Endodermal cell (in vitro differentiated cells): ENCODE measurements at regions not wholly inside any gene's neighbourhood (a gene's known extent, or its start where the extent isn't known, plus 50 kb on each side); places are given as distances from the start of the nearest gene placed in this dataset.

Source experiments
- DNase-seq: peaks from one replicate; pipeline ENCODE4 v3.0.0-alpha.2; 2017
- H3K27ac ChIP-seq: 2 replicates; pipeline ENCODE4 v1.5.1; 2013; ENCODE audit warnings: mild to moderate bottlenecking, low read depth, low read length, moderate library complexity
- H3K27me3 ChIP-seq: 2 replicates; pipeline ENCODE4 v1.6.1; 2013; ENCODE audit warnings: mild to moderate bottlenecking, low read length, moderate library complexity; ENCODE audit not compliant: insufficient read depth, control insufficient read depth, poor library complexity, severe bottlenecking
- H3K36me3 ChIP-seq: 2 replicates; pipeline ENCODE4 v1.7.0; 2013; ENCODE audit warnings: mild to moderate bottlenecking, low read length, moderate library complexity; ENCODE audit not compliant: control insufficient read depth, insufficient read depth
- H3K4me1 ChIP-seq: one replicate; pipeline ENCODE4 v1.7.0; 2013; ENCODE audit warnings: low read length; ENCODE audit not compliant: control insufficient read depth, insufficient read depth
- H3K4me3 ChIP-seq: 2 replicates; pipeline ENCODE4 v1.5.1; 2013; ENCODE audit warnings: mild to moderate bottlenecking, low read length, moderate library complexity
- H3K9ac ChIP-seq: 2 replicates; pipeline ENCODE4 v1.6.1; 2013; ENCODE audit warnings: mild to moderate bottlenecking, low read length, moderate library complexity; ENCODE audit not compliant: poor library complexity, severe bottlenecking; ENCODE audit errors: extremely low read depth
- H3K9me3 ChIP-seq: 2 replicates; pipeline ENCODE4 v1.6.1; 2013; ENCODE audit warnings: mild to moderate bottlenecking, low read length, moderate library complexity; ENCODE audit not compliant: control insufficient read depth
- H3K27ac Mint-ChIP-seq: 2 replicates; pipeline ENCODE4 v1.8.0; 2020; ENCODE audit warnings: mixed read lengths
- H3K27me3 Mint-ChIP-seq: 2 replicates; pipeline ENCODE4 v1.8.0; 2021; ENCODE audit warnings: mild to moderate bottlenecking, mixed read lengths; ENCODE audit not compliant: insufficient read depth
- H3K36me3 Mint-ChIP-seq: 2 replicates; pipeline ENCODE4 v1.8.0; 2020; ENCODE audit warnings: low read depth, mixed read lengths
- H3K4me1 Mint-ChIP-seq: 2 replicates; pipeline ENCODE4 v1.8.0; 2020; ENCODE audit warnings: mixed read lengths
- H3K4me3 Mint-ChIP-seq: 2 replicates; pipeline ENCODE4 v1.8.0; 2020; ENCODE audit warnings: mild to moderate bottlenecking, moderate library complexity, mixed read lengths
- H3K9me3 Mint-ChIP-seq: 2 replicates; pipeline ENCODE4 v1.8.0; 2020; ENCODE audit warnings: mild to moderate bottlenecking, mixed read lengths
- WGBS, 2 experiments: methylation state at CpG; one replicate each; pipeline versions ENCODE4 v1.1.5 to v1.1.7; 2013; ENCODE audit warnings: missing lambda C conversion rate in 2 of 2, mixed read lengths in 1 of 2; ENCODE audit not compliant: insufficient coverage in 1 of 2, insufficient read length in 1 of 2; 5-methylcytosine and 5-hydroxymethylcytosine counted together
- TF ChIP-seq, protein P1 (sequence below): fragments of 200-600 bp; sonication (generic); conservative IDR thresholded peaks from 2 replicates; pipeline ENCODE4 v1.5.0; 2021; ENCODE audit warnings: antibody characterized with exemption, mild to moderate bottlenecking

DNA sequence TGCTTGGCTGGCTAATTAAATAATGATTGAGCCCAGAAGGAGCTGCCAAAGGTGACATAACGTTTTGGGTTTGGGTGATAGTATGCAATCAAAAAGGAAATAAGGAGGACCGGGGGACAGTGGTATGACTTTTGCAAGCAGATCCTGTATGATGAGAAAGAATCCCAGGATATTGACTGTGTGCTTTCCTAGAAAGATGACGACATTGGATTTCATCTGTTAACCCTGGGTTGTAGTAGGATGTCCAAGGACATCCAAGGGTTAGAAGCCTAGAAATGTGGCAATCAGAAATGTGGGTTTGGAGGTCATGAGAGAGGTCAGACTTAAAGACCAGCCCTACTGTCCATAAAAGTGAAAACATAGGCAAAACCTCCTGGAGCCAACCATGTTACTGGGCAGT, 50.3 kb upstream of the HMHB1 start:
- no peak overlapping the region for H3K27ac Mint-ChIP-seq
- H3K27ac ChIP-seq = no peak overlapping the region
- H3K27me3 Mint-ChIP-seq = no peaks in the 10 kb centered on the region
- H3K9me3 Mint-ChIP-seq = no peaks in the 10 kb centered on the region
- no peak overlapping the region for H3K4me3 ChIP-seq
- TF ChIP-seq, protein P1, sequence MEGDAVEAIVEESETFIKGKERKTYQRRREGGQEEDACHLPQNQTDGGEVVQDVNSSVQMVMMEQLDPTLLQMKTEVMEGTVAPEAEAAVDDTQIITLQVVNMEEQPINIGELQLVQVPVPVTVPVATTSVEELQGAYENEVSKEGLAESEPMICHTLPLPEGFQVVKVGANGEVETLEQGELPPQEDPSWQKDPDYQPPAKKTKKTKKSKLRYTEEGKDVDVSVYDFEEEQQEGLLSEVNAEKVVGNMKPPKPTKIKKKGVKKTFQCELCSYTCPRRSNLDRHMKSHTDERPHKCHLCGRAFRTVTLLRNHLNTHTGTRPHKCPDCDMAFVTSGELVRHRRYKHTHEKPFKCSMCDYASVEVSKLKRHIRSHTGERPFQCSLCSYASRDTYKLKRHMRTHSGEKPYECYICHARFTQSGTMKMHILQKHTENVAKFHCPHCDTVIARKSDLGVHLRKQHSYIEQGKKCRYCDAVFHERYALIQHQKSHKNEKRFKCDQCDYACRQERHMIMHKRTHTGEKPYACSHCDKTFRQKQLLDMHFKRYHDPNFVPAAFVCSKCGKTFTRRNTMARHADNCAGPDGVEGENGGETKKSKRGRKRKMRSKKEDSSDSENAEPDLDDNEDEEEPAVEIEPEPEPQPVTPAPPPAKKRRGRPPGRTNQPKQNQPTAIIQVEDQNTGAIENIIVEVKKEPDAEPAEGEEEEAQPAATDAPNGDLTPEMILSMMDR = no peak
- H3K4me1 ChIP-seq = no peaks in the 10 kb centered on the region
- no peaks in the 10 kb centered on the region for H3K27me3 ChIP-seq
- H3K9me3 ChIP-seq = no peaks in the 10 kb centered on the region
- peaks cover 8% of the 10 kb centered on the region for H3K4me1 Mint-ChIP-seq
- 91 to 94% methylated on average over 2 to 3 of the region's 3 CpGs for WGBS, 2 experiments
- H3K9ac ChIP-seq = no peak overlapping the region
- H3K36me3 ChIP-seq = no peaks in the 10 kb centered on the region
- no peak overlapping the region for H3K4me3 Mint-ChIP-seq
- DNase-seq = no peak
- H3K36me3 Mint-ChIP-seq = no peaks in the 10 kb centered on the region

DNA sequence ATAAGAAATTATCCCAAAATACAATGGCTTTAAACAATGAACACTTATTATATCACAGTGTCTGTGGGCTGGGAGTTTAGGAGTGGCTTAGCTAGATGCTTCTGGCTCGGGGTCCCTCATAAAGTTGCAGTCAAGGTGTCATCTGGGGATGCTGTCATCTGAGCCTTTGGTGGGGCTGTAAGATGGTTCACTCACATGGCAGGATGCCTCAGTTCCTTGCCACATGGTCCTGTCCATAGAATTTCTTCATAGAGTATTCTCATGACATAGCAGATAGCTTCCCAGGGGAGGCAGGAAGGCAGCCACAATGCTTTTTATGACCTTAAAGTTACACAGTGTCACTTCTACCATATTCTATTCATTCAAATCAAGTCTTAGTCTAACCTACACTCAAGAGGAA, 51.2 kb upstream of the HMHB1 start:
- Histone ChIP-seq H3K9ac (no peak overlapping the region), H3K27ac (no peak overlapping the region), H3K9me3 (no peaks in the 10 kb centered on the region), H3K4me1 (no peaks in the 10 kb centered on the region), H3K36me3 (no peaks in the 10 kb centered on the region), H3K4me3 (no peak overlapping the region), H3K27me3 (no peaks in the 10 kb centered on the region)
- Mint-ChIP-seq H3K27ac (no peak overlapping the region), H3K27me3 (no peaks in the 10 kb centered on the region), H3K4me3 (no peak overlapping the region), H3K9me3 (no peaks in the 10 kb centered on the region), H3K4me1 (peaks cover 8% of the 10 kb centered on the region), H3K36me3 (no peaks in the 10 kb centered on the region)
- TF ChIP-seq, protein P1 = no peak
- no peak for DNase-seq
- WGBS, 2 experiments = 100% methylated on average over 1 of the region's 1 CpG

DNA sequence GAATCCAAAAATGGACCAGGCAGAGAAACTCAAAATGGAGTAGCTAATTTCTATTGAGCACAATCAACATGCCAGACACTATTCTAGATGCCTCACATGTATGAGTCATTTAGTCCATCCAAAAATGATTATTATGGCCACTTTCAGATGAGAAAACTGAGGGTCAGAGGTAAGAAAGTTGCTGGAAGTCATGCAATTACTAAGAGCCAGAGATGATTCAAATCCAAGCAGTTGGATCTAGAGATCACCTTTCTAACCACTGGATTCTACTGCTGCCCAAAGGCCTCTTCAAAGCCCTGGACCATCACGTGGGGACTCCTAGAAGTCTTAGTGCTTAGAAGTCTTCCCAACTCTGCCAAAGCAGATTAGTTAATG, 51.8 kb upstream of the HMHB1 start:
- Mint-ChIP-seq H3K4me1 (peaks cover 5% of the 10 kb centered on the region), H3K9me3 (no peaks in the 10 kb centered on the region), H3K36me3 (no peaks in the 10 kb centered on the region), H3K27ac (no peak overlapping the region), H3K27me3 (no peaks in the 10 kb centered on the region), H3K4me3 (no peak overlapping the region)
- WGBS, 2 experiments = 88% methylated on average over 1 of the region's 1 CpG; no CpG with 5 or more reads in 1 of the 2 experiments
- Histone ChIP-seq H3K27ac (no peak overlapping the region), H3K9me3 (no peaks in the 10 kb centered on the region), H3K4me3 (no peak overlapping the region), H3K36me3 (no peaks in the 10 kb centered on the region), H3K27me3 (no peaks in the 10 kb centered on the region), H3K9ac (no peak overlapping the region), H3K4me1 (no peaks in the 10 kb centered on the region)
- TF ChIP-seq, protein P1 = no peak
- no peak for DNase-seq
